NB4 (cell line): ENCODE measurements at regions not wholly inside any gene's neighbourhood (a gene's known extent, or its start where the extent isn't known, plus 50 kb on each side); places are given as distances from the start of the nearest gene placed in this dataset.

Source experiments
- MYC ChIP-seq: IDR thresholded peaks from 2 replicates; pipeline ENCODE4 v1.6.1; 2011; ENCODE audit warnings: low read depth, low read length
- TF ChIP-seq, protein P1 (sequence below): IDR thresholded peaks from one replicate; pipeline ENCODE4 v1.5.1; 2012; ENCODE audit warnings: low read depth, low read length
- TF ChIP-seq, protein P2 (sequence below): IDR thresholded peaks from 2 replicates; pipeline ENCODE4 v1.6.1; 2011; ENCODE audit warnings: low read depth, low read length

DNA sequence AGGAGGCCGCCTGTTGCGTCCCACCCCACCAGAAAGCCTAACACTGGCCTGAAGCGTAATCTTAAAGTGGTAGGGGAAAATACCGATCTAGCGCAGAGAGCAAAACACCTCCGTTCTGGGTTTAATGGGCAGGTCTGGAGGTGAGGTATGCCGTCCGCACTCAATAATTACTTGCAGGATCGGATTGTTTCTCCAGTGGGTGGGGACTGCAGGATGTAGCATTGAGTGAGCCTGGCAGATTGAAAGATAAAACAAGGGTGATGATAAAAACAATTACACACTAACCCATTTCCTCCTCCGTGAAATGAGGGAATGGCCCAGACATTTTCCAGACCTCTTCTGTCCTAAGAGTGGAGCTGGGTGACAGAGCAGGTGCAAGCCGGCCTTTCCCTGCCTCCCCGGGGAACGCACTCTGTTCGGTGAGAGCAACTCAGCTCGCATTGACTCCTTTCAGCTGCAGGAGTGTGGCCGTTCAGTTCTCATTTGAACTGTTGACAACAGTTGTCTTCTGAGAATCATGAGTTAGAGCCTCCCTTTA, 110.2 kb upstream of the DOCK9 start:
- TF ChIP-seq, protein P1, sequence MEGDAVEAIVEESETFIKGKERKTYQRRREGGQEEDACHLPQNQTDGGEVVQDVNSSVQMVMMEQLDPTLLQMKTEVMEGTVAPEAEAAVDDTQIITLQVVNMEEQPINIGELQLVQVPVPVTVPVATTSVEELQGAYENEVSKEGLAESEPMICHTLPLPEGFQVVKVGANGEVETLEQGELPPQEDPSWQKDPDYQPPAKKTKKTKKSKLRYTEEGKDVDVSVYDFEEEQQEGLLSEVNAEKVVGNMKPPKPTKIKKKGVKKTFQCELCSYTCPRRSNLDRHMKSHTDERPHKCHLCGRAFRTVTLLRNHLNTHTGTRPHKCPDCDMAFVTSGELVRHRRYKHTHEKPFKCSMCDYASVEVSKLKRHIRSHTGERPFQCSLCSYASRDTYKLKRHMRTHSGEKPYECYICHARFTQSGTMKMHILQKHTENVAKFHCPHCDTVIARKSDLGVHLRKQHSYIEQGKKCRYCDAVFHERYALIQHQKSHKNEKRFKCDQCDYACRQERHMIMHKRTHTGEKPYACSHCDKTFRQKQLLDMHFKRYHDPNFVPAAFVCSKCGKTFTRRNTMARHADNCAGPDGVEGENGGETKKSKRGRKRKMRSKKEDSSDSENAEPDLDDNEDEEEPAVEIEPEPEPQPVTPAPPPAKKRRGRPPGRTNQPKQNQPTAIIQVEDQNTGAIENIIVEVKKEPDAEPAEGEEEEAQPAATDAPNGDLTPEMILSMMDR: no peak
- TF ChIP-seq MYC: no peak
- TF ChIP-seq, protein P2, sequence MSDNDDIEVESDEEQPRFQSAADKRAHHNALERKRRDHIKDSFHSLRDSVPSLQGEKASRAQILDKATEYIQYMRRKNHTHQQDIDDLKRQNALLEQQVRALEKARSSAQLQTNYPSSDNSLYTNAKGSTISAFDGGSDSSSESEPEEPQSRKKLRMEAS: no peak
